Loucy (cell line): ENCODE measurements at regions not wholly inside any gene's neighbourhood (a gene's known extent, or its start where the extent isn't known, plus 50 kb on each side); places are given as distances from the start of the nearest gene placed in this dataset.

Source experiments
- CTCF ChIP-seq: fragments of 200-600 bp; sonication (generic); conservative IDR thresholded peaks from 2 replicates; pipeline ENCODE4 v1.5.1; 2014; ENCODE audit warnings: mild to moderate bottlenecking, antibody characterized with exemption, low read length
- EZH2phosphoT487 ChIP-seq: fragments of 200-600 bp; IDR thresholded peaks from 2 replicates; pipeline ENCODE4 v1.6.1; 2018; ENCODE audit warnings: antibody characterized with exemption, mild to moderate bottlenecking, moderate library complexity, borderline replicate concordance

DNA sequence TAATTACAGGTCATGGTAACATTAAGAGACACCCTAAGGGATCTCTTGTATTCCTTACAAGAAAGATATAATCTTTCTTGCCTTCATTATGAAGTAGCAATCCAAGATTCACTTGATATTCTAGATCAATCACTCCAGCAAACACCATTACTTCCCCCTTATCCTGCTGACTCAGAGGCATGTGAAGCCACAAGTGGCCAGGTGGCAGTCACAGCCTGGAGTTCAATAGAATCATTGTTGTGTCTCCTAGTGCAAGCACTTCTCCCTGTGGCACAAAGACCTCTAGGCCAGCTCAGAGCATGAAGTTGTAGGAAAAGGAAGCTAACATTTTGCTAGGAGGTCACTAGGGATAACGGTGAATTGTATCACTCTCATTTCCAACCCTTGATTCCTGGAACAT, 864.3 kb upstream of the ATXN8OS start:
- TF ChIP-seq CTCF (no peak), EZH2phosphoT487 (no peak)
